Neural progenitor cell (in vitro differentiated cells): ENCODE measurements at regions not wholly inside any gene's neighbourhood (a gene's known extent, or its start where the extent isn't known, plus 50 kb on each side); places are given as distances from the start of the nearest gene placed in this dataset.
"Not testable (repeated sequence)": the region's sequence is repeated elsewhere in the genome, so short reads cannot be mapped to it uniquely, and the experiment has no call there.

Experiments
- DNase-seq: peaks from one replicate; pipeline ENCODE4 v3.0.0-alpha.2; 2016; ENCODE audit warnings: low spot score
- H2AFZ ChIP-seq: fragments of 200-600 bp; sonication (generic); replicated peaks from 2 replicates; pipeline ENCODE4 v1.6.1; 2016; ENCODE audit warnings: antibody characterized with exemption
- H3F3A ChIP-seq: fragments of 200-600 bp; sonication (generic); 2 replicates; pipeline ENCODE4 v1.6.1; 2016; ENCODE audit warnings: antibody characterized with exemption, low read depth
- H3K27ac ChIP-seq: fragments of 200-600 bp; sonication (generic); 2 replicates; pipeline ENCODE4 v1.5.1; 2016; ENCODE audit warnings: mild to moderate bottlenecking
- H3K27me3 ChIP-seq: fragments of 200-600 bp; sonication (generic); 2 replicates; pipeline ENCODE4 v1.6.1; 2016; ENCODE audit warnings: mild to moderate bottlenecking, moderate library complexity
- H3K36me3 ChIP-seq: fragments of 200-600 bp; sonication (generic); 2 replicates; pipeline ENCODE4 v1.5.1; 2016
- H3K4me1 ChIP-seq: fragments of 200-600 bp; sonication (generic); 2 replicates; pipeline ENCODE4 v1.6.1; 2016; ENCODE audit warnings: mixed run types
- H3K4me2 ChIP-seq: fragments of 200-600 bp; sonication (generic); 2 replicates; pipeline ENCODE4 v1.6.1; 2016
- H3K4me3 ChIP-seq: fragments of 200-600 bp; sonication (generic); 2 replicates; pipeline ENCODE4 v1.5.1; 2016
- H3K79me2 ChIP-seq: fragments of 200-600 bp; sonication (generic); 2 replicates; pipeline ENCODE4 v1.6.1; 2016; ENCODE audit warnings: low read depth
- H3K9ac ChIP-seq: fragments of 200-600 bp; sonication (generic); 2 replicates; pipeline ENCODE4 v1.6.1; 2016
- H3K9me3 ChIP-seq: fragments of 200-600 bp; sonication (generic); 2 replicates; pipeline ENCODE4 v1.5.1; 2016; ENCODE audit warnings: low read depth
- H4K20me1 ChIP-seq: fragments of 200-600 bp; sonication (generic); 2 replicates; pipeline ENCODE4 v1.6.1; 2016; ENCODE audit warnings: low read depth
- H3K27ac Mint-ChIP-seq: 3 replicates; pipeline ENCODE4 v1.8.0; 2021; ENCODE audit warnings: mixed read lengths
- H3K27me3 Mint-ChIP-seq: 2 replicates; pipeline ENCODE4 v1.8.0; 2022; ENCODE audit warnings: low read depth, mild to moderate bottlenecking, inconsistent platforms, moderate library complexity, mixed read lengths; ENCODE audit not compliant: insufficient read depth
- H3K36me3 Mint-ChIP-seq: 3 replicates; pipeline ENCODE4 v1.8.0; 2021; ENCODE audit warnings: mixed read lengths
- H3K4me1 Mint-ChIP-seq: 3 replicates; pipeline ENCODE4 v1.8.0; 2021; ENCODE audit warnings: mixed read lengths
- H3K4me3 Mint-ChIP-seq: 3 replicates; pipeline ENCODE4 v1.8.0; 2021; ENCODE audit warnings: mild to moderate bottlenecking, moderate library complexity, mixed read lengths
- H3K9me3 Mint-ChIP-seq: 3 replicates; pipeline ENCODE4 v1.8.0; 2020; ENCODE audit warnings: mixed read lengths
- CTCF ChIP-seq: fragments of 200-600 bp; sonication (generic); IDR thresholded peaks from 2 replicates; pipeline ENCODE4 v1.5.1; 2017; ENCODE audit warnings: antibody characterized with exemption, mild to moderate bottlenecking
- EZH2 ChIP-seq: fragments of 200-600 bp; sonication (generic); IDR thresholded peaks from 2 replicates; pipeline ENCODE4 v1.6.1; 2017; ENCODE audit warnings: antibody characterized with exemption, mild to moderate bottlenecking, moderate library complexity
- EZH2phosphoT487 ChIP-seq: fragments of 200-600 bp; sonication (generic); IDR thresholded peaks from 2 replicates; pipeline ENCODE4 v1.6.1; 2017; ENCODE audit warnings: antibody characterized with exemption

- no peaks in the 10 kb centered on the region for H3K27me3 ChIP-seq
- no peaks in the 10 kb centered on the region for H3K79me2 ChIP-seq
- H3K36me3 ChIP-seq, result no peaks in the 10 kb centered on the region
- Mint-ChIP-seq H3K27me3 (peaks cover 8% of the 10 kb centered on the region), H3K9me3 (peaks cover 20% of the 10 kb centered on the region), H3K4me1 (no peaks in the 10 kb centered on the region), H3K4me3 (no peak overlapping the region), H3K27ac (no peak overlapping the region), H3K36me3 (peaks cover 2% of the 10 kb centered on the region)
- no peak for DNase-seq
- H2AFZ ChIP-seq, result no peak overlapping the region
- no peak overlapping the region for H3K4me2 ChIP-seq
- no peak overlapping the region for H3K4me3 ChIP-seq
- H4K20me1 ChIP-seq, result no peaks in the 10 kb centered on the region
- no peaks in the 10 kb centered on the region for H3K4me1 ChIP-seq
- H3K9me3 ChIP-seq, result no peaks in the 10 kb centered on the region
- TF ChIP-seq CTCF, result no peak
- no peak for TF ChIP-seq EZH2phosphoT487
- TF ChIP-seq EZH2, result no peak
- no peaks in the 10 kb centered on the region for H3F3A ChIP-seq
- no peak overlapping the region for H3K27ac ChIP-seq
- no peak overlapping the region for H3K9ac ChIP-seq
These were observed 59.0 kb upstream of the NKD1 start for GRCh38 chr16:50489182-50489581.

GRCh38 chr16:50487528-50487927, 60.7 kb upstream of the NKD1 start:
- Mint-ChIP-seq H3K4me1 (no peaks in the 10 kb centered on the region), H3K9me3 (peaks cover 30% of the 10 kb centered on the region), H3K36me3 (peaks cover 2% of the 10 kb centered on the region), H3K27ac (no peak overlapping the region), H3K27me3 (peaks cover 3% of the 10 kb centered on the region), H3K4me3 (no peak overlapping the region)
- Histone ChIP-seq H3K27ac (no peak overlapping the region), H3K9ac (no peak overlapping the region), H2AFZ (no peak overlapping the region), H3K4me1 (no peaks in the 10 kb centered on the region), H3K27me3 (no peaks in the 10 kb centered on the region), H4K20me1 (no peaks in the 10 kb centered on the region), H3F3A (no peaks in the 10 kb centered on the region), H3K4me2 (no peak overlapping the region), H3K36me3 (no peaks in the 10 kb centered on the region), H3K9me3 (no peaks in the 10 kb centered on the region), H3K79me2 (no peaks in the 10 kb centered on the region), H3K4me3 (no peak overlapping the region)
- no peak for TF ChIP-seq EZH2phosphoT487
- TF ChIP-seq CTCF, result no peak
- no peak for TF ChIP-seq EZH2
- no peak for DNase-seq

- not testable (repeated sequence) for H3F3A ChIP-seq, H3K9ac ChIP-seq, H3K4me3 Mint-ChIP-seq, H3K4me1 Mint-ChIP-seq, H3K4me2 ChIP-seq, H3K36me3 Mint-ChIP-seq, H3K4me3 ChIP-seq, H3K4me1 ChIP-seq, H3K27ac ChIP-seq, H3K27me3 ChIP-seq, H4K20me1 ChIP-seq, DNase-seq, H3K79me2 ChIP-seq, H3K27ac Mint-ChIP-seq, H2AFZ ChIP-seq, H3K27me3 Mint-ChIP-seq, H3K9me3 ChIP-seq, H3K36me3 ChIP-seq
- peaks cover 33% of the 10 kb centered on the region for H3K9me3 Mint-ChIP-seq
These were observed 62.0 kb upstream of the NKD1 start for GRCh38 chr16:50486162-50486561.

GRCh38 chr16:50485232-50485631, 63.0 kb upstream of the NKD1 start:
- Histone ChIP-seq H3K4me2 (no peak overlapping the region), H3K4me1 (no peaks in the 10 kb centered on the region), H4K20me1 (no peaks in the 10 kb centered on the region), H3K36me3 (no peaks in the 10 kb centered on the region), H3K79me2 (no peaks in the 10 kb centered on the region), H3K27me3 (no peaks in the 10 kb centered on the region), H3F3A (no peaks in the 10 kb centered on the region), H3K9me3 (no peaks in the 10 kb centered on the region), H3K4me3 (no peak overlapping the region), H3K9ac (no peak overlapping the region), H2AFZ (no peak overlapping the region), H3K27ac (no peak overlapping the region)
- H3K4me3 Mint-ChIP-seq, result no peak overlapping the region
- H3K4me1 Mint-ChIP-seq, result no peaks in the 10 kb centered on the region
- no peak for TF ChIP-seq CTCF
- TF ChIP-seq EZH2phosphoT487, result no peak
- no peak for TF ChIP-seq EZH2
- H3K27ac Mint-ChIP-seq, result no peak overlapping the region
- peaks cover 9% of the 10 kb centered on the region for H3K27me3 Mint-ChIP-seq
- no peak for DNase-seq
- H3K9me3 Mint-ChIP-seq, result peaks cover 33% of the 10 kb centered on the region
- H3K36me3 Mint-ChIP-seq, result peaks cover 2% of the 10 kb centered on the region
